ENCODE measurements at regions not wholly inside any gene's neighbourhood (a gene's known extent, or its start where the extent isn't known, plus 50 kb on each side); places are given as distances from the start of the nearest gene placed in this dataset.

DNA sequence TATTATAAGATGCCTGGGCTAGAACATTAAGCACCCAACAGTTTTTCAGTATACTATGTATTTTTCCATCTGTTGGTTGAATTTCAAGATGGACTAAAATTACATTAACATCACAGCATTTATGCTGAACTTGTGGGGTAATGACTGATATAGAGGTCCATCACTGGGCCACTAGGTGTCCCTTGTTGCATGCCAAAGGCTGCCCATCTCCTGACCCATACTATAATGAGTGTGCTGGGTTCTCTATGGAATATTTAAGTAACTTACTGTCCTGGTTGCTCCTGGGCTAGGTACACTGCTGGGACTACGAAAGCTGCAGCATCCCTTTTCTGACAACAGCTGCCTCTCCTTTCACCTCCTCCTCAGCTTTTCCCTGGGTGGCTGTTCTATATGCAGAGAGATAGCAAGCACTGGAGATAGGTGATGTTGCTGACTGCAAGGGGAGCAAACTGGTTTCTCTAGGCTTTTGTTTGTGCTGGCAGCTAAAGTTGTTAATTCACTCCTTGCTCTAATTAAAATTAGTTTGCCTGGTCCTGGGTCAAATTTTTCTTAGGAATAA, 138.6 kb upstream of the TRHDE start:
- TF ChIP-seq, protein P1, sequence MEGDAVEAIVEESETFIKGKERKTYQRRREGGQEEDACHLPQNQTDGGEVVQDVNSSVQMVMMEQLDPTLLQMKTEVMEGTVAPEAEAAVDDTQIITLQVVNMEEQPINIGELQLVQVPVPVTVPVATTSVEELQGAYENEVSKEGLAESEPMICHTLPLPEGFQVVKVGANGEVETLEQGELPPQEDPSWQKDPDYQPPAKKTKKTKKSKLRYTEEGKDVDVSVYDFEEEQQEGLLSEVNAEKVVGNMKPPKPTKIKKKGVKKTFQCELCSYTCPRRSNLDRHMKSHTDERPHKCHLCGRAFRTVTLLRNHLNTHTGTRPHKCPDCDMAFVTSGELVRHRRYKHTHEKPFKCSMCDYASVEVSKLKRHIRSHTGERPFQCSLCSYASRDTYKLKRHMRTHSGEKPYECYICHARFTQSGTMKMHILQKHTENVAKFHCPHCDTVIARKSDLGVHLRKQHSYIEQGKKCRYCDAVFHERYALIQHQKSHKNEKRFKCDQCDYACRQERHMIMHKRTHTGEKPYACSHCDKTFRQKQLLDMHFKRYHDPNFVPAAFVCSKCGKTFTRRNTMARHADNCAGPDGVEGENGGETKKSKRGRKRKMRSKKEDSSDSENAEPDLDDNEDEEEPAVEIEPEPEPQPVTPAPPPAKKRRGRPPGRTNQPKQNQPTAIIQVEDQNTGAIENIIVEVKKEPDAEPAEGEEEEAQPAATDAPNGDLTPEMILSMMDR (IDR thresholded peaks at IDR 0.05; ENCODE audit: low read depth, low read length) = peak; percentile 18
- DNase-seq (ENCODE audit: extremely low read depth, low read depth) = no peak

DNA sequence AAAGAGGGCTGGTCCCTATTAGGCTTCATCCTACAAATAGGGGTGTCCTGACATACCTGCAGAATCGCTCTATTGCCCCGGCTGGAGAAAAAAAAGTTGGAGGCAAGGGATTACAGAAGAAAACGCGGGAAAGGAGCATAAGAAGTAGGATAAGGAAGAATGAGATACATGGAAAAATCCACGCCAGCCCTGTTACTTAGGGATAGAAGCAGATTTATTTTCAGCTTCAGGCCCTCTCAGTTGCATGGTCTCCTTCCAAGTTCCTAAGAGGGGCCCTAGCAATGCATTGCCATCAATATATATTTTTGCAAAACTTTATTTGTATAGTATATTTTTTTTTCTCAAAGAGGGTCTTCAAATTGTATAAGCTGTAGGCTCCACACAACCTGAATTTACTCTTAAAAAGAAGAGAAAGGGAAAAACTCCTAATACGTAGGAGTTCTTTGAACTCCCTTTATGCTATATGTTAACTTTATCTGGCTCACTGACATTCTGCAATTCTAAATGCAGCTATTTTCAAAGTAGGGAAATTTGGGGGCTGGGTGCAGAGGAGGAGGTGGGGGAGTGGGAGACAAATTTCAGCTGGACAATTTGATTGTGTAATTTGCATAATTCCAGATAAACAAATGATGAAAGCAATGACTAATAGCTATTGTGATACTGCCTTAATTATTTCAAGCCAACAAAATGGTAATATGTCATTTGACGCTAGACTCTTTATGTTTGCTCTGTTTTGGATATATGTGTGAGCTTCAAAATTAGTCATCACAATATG, 137.7 kb upstream of the TRHDE start:
- TF ChIP-seq, protein P1 (IDR thresholded peaks at IDR 0.05; ENCODE audit: low read depth, low read length) = no peak
- no peak for DNase-seq (ENCODE audit: extremely low read depth, low read depth)

GRCh38 chr12:72135021-72135301, 137.2 kb upstream of the TRHDE start:
- TF ChIP-seq, protein P1 (IDR thresholded peaks at IDR 0.05; ENCODE audit: low read depth, low read length) = no peak
- no peak for DNase-seq (ENCODE audit: extremely low read depth, low read depth)

DNA sequence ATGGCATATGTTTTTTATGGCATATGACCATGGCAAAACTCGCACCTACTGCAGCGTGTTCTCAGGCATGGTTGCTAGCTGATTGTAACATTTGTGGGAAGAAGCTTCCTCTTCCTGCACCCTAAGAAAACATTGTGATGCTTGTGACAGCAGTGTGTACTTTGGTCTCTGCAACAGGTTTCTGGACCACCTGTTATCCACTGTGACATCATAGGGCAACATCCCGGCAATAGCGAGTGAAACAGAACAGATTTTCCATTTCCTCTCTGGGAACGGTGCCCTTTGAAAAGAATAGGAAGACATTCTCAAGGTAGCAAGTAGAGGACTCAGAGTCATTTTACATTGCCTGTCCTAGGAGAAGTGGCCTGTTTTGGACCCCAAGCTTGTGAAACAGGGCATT, 135.4 kb upstream of the TRHDE start:
- TF ChIP-seq, protein P1 (IDR thresholded peaks at IDR 0.05; ENCODE audit: low read depth, low read length) = no peak

GRCh38 chr12:72139411-72139810, 132.8 kb upstream of the TRHDE start:
- DNase-seq (ENCODE audit: extremely low read depth, low read depth) = no peak
- TF ChIP-seq, protein P1 (IDR thresholded peaks at IDR 0.05; ENCODE audit: low read depth, low read length) = no peak

More for the DNA sequence above, 135.4 kb upstream of the TRHDE start:
- DNase-seq (ENCODE audit: extremely low read depth, low read depth) = no peak

DNA sequence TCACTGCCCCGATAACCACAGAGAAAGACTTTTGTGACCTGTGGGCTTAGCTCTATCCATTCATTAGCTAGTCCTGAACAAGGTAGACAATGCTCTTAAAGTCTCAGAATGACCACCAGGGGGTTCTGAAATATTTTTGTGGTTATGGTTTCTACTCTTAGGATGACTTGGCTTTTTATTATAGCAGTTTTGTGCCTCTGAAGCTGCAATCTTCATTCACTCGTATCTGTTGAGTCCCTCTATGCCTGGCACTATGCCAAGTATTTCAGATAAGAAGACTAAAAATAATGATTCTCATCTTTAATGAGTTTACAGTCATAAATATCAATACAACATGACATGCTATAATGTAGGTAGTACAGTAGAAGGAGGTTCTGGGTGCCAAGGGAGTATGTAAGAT, 130.8 kb upstream of the TRHDE start:
- no peak for DNase-seq (ENCODE audit: extremely low read depth, low read depth)
- TF ChIP-seq, protein P1 (IDR thresholded peaks at IDR 0.05; ENCODE audit: low read depth, low read length) = peak; percentile 6; the same call in 1 of the 2 replicates

DNA sequence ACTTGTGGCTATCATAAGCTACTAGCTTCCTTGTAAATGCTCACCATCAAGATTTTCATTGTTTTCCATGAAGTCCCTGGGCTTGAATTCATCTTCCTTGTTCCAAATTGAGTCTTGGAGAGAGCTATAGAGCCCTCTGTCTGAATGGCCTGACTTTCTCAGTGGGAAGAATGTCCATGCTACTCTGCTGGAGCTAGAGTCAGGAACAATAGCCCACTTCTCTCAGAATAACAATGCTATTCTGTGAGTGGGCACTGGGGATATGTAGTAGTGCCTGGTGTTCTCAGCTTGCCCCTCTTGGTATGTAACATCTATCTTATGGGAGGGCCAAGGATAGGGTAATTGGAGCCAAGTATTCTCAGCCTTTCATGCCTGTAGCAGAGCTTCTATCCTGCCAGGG, 127.6 kb upstream of the TRHDE start:
- TF ChIP-seq, protein P1 (IDR thresholded peaks at IDR 0.05; ENCODE audit: low read depth, low read length) = no peak
- no peak for DNase-seq (ENCODE audit: extremely low read depth, low read depth)

Data from AG09319 (cell line).